ENCODE measurements at regions not wholly inside any gene's neighbourhood (a gene's known extent, or its start where the extent isn't known, plus 50 kb on each side); places are given as distances from the start of the nearest gene placed in this dataset.
"Not testable (repeated sequence)": the region's sequence is repeated elsewhere in the genome, so short reads cannot be mapped to it uniquely, and the experiment has no call there.

DNA sequence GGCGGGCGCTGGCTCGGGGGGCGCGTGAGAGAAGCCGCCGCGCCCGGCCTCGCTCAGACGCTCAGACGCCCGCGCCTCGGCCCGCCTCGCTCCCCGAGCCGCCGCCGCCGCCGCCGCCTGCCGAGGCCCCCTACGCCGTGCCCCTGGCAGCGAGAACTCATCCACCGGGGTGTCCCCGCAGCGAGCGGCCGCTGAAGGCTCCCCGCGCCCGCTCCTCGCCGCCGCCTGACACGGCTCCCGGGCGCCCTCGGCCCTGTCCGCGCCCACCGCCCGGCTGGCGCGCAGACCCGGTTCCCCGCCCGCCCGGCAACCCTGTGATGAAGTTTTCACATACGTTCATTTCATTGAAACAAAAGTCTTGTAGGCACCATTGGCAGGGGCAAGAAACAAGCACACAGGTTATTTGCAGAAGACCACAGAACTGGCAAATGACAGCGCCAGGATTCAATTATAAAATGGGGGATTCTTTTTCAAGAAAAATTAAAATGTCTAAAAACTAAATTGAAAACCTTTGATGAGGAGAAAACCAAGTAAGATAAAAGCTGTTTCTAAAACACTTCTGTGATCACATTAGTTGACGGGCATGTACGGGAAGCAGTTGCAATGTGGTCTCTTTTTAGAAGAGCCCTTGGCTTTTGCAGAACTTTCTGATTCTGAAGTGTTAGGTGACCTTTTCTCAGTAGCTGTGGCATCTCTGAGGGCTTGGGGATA lies 50.5 kb upstream of the TUBA3D start:
- no peak overlapping the region for H3K4me3 ChIP-seq (ENCODE audit: low read depth, low read length)
- in situ Hi-C loops (cut with HindIII; ENCODE audit: low sequenced_read_pairs) = no loop called here
- TF ChIP-seq, protein P1, sequence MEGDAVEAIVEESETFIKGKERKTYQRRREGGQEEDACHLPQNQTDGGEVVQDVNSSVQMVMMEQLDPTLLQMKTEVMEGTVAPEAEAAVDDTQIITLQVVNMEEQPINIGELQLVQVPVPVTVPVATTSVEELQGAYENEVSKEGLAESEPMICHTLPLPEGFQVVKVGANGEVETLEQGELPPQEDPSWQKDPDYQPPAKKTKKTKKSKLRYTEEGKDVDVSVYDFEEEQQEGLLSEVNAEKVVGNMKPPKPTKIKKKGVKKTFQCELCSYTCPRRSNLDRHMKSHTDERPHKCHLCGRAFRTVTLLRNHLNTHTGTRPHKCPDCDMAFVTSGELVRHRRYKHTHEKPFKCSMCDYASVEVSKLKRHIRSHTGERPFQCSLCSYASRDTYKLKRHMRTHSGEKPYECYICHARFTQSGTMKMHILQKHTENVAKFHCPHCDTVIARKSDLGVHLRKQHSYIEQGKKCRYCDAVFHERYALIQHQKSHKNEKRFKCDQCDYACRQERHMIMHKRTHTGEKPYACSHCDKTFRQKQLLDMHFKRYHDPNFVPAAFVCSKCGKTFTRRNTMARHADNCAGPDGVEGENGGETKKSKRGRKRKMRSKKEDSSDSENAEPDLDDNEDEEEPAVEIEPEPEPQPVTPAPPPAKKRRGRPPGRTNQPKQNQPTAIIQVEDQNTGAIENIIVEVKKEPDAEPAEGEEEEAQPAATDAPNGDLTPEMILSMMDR (IDR thresholded peaks at IDR 0.05; ENCODE audit: low read depth, low read length) = no peak
- DNase-seq (ENCODE audit: low read depth, low spot score) = no peak

DNA sequence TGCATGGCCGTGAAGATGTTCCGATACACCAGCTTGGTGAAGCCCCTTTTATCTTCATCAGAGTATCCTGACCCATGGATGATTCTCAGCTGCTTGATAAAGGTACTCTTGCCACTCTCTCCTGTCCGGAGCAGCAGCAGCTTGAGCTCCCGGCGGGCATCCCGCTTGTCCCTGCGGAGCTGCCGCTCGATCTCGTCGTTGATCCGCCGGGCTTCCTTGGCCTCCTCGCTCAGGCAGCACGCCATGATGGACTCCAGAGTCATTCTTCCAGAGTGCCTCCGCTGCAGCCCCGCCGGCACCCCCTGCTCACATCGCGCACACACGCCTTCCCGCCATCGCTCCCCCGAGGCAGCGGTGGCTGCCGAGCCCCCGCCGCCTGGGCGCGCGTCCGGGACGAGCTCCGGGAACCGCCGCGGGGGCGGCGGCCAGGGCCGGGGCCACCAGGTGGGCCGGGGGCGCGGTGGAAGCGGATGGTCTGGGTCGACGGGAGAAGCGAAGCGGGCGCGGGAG lies 51.3 kb upstream of the TUBA3D start:
- H3K4me3 ChIP-seq (ENCODE audit: low read depth, low read length) = peak overlapping the region; percentile 13
- DNase-seq (ENCODE audit: low read depth, low spot score); in situ Hi-C loops (cut with HindIII; ENCODE audit: low sequenced_read_pairs): not testable (repeated sequence)

DNA sequence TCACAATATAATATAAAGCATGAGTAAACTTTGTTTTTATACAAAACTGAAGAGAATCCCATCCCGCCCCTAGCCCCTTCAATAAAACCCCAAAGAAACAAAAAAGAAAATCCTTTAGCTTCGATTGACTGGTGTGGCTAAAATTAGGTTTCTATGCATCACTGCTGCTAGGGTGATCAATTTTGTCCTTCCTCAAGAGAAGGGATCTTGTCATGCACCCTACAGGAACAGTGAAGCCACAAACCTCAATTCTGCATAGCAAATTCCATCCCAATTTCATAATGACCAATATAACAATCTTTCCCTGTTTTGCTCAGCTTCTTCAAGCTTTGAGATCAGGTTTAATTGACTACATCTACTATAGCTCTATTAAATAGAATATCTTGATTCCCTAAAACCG lies 55.2 kb upstream of the TUBA3D start:
- H3K4me3 ChIP-seq (ENCODE audit: low read depth, low read length); DNase-seq (ENCODE audit: low read depth, low spot score); in situ Hi-C loops (cut with HindIII; ENCODE audit: low sequenced_read_pairs): not testable (repeated sequence)

DNA sequence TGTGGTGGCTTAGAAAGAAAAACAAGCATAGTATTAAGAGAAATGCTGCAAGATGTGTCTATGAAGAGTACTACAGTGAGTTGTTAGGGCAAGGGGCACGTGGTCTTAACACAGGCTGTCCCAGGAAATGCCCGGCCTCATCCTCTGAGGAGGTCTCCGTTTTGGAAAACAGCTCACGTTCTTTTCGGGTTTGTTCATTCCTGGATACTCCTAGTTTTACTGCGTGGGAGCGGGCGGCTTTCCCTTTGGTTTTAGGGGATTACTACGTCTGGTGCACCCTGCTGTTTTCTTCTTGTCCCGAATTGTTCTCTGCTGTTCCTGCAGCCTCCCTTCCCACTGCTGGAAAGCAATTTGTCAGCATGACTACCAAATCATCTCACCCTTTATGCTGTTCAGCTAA lies 55.5 kb upstream of the RAB6D start:
- H3K4me3 ChIP-seq (ENCODE audit: low read depth, low read length) = no peak overlapping the region
- no peak for DNase-seq (ENCODE audit: low read depth, low spot score)
- TF ChIP-seq, protein P1 (IDR thresholded peaks at IDR 0.05; ENCODE audit: low read depth, low read length) = no peak
- in situ Hi-C loops (cut with HindIII; ENCODE audit: low sequenced_read_pairs) = no loop called here

DNA sequence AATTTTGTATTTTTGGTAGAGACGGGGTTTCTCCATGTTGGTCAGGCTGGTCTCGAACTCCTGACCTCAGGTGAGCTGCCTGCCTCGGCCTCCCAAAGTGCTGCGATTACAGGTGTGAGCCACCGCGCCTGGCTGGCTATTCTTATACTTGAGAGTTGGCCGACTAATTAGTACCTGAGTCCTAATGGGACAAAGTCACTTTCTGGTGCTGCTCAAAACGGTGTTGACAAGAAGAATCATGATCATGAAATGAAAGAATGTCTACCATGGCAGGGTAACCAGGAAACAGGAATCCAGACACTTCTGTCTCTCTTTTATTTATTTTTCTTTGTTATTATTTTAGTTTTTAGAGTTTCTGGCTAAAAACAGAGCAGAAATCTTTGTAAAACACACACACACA lies 54.7 kb upstream of the RAB6D start:
- no peak overlapping the region for H3K4me3 ChIP-seq (ENCODE audit: low read depth, low read length)
- in situ Hi-C loops (cut with HindIII; ENCODE audit: low sequenced_read_pairs) = no loop called here
- TF ChIP-seq, protein P1 (IDR thresholded peaks at IDR 0.05; ENCODE audit: low read depth, low read length) = no peak
- DNase-seq (ENCODE audit: low read depth, low spot score) = no peak

DNA sequence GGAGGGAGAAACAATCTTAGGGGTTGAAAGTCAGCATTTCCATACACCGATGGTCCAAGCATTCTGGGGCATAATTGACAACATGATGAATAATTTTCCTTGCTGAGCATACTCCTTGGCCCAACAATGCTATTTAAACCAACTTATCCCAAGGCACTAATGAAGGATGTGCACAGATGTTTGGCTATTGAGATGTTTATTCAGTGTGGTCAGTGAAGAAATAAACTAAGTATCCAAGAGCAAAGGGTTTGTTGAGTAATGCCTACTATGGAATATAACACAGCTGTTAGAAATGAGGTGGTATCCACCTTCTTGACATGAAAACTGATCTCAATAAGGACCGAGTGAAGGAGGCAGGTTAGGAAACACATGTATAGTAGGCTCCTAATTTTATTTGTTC lies 53.9 kb upstream of the RAB6D start:
- TF ChIP-seq, protein P1 (IDR thresholded peaks at IDR 0.05; ENCODE audit: low read depth, low read length) = no peak
- no peak overlapping the region for H3K4me3 ChIP-seq (ENCODE audit: low read depth, low read length)
- in situ Hi-C loops (cut with HindIII; ENCODE audit: low sequenced_read_pairs) = no loop called here
- DNase-seq (ENCODE audit: low read depth, low spot score) = no peak

DNA sequence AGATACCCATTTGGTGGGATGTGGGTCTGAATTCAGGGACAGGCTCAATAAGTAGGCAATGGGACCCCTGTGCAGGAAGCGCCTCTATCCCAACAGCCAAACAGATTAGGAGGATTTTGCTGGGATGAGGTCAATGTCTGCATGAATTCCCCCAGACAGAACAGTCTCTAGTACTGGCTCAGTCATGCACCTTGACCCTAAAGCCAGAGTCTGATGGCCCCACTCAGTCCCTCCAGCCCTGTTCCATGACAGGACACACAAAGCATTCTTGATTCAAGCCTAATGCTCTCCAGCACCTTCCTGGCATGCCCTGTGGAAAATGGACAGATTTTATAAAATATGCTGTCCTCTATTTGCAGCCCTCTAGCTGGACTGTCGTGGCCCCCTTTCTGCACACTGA lies 49.8 kb upstream of the RAB6D start:
- H3K4me3 ChIP-seq (ENCODE audit: low read depth, low read length) = no peak overlapping the region
- in situ Hi-C loops (cut with HindIII; ENCODE audit: low sequenced_read_pairs) = no loop called here
- no peak for DNase-seq (ENCODE audit: low read depth, low spot score)
- TF ChIP-seq, protein P1 (IDR thresholded peaks at IDR 0.05; ENCODE audit: low read depth, low read length) = no peak

Data from astrocyte of the spinal cord (primary cell).